Fibroblast of the aortic adventitia (primary cell): ENCODE measurements at regions not wholly inside any gene's neighbourhood (a gene's known extent, or its start where the extent isn't known, plus 50 kb on each side); places are given as distances from the start of the nearest gene placed in this dataset.

Experiments
- DNase-seq: peaks from one replicate; pipeline ENCODE4 v3.0.0-alpha.2; 2010; ENCODE audit warnings: low read depth
- H3K4me3 ChIP-seq: 2 replicates; pipeline ENCODE4 v1.5.1; 2011; ENCODE audit warnings: low read depth, mild to moderate bottlenecking, control low read depth, low read length, moderate library complexity
- TF ChIP-seq, protein P1 (sequence below): IDR thresholded peaks from 2 replicates; pipeline ENCODE4 v1.5.1; 2011; ENCODE audit warnings: mild to moderate bottlenecking, low read length, control low read depth, inconsistent platforms; ENCODE audit not compliant: insufficient read depth

DNA sequence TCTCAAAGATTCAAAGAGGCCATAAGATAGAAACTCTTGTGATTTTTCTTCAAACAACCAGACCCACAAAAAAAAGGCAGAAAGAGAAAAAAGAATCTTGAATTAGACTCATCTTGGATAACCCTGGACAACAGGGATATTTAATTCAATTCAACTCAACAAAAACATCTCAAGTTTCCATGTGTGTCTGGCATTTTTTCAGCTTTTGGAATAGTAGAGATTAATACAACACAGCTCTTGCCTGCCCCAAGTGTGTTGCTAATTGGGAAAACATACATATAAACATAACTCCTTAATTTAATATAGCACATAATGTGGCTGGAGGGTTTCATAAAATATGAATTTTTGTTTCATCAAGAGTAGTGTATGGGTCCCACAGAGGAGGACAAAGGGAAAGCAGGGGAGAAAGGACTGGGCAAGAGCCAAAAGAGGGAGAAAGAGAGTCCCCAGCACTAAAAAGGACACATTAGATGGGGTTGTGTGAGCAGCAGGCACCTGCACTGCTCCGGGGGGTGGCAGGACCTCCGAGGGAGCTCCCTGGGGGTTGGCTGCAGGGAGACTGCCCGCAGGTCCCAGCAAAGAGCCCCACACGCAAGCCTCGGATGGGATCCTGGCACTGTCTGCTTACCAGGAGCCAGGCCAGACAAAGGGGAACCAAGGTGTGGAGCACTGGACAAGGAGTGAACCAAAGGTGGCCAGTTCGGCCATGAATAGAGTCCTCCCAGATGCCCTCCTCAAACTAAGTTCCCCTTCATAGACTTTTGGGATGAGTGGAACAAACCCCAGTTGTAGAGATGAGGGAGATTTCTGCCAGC is 65.6 kb upstream of the TMEM72 start:
- DNase-seq = no peak
- TF ChIP-seq, protein P1, sequence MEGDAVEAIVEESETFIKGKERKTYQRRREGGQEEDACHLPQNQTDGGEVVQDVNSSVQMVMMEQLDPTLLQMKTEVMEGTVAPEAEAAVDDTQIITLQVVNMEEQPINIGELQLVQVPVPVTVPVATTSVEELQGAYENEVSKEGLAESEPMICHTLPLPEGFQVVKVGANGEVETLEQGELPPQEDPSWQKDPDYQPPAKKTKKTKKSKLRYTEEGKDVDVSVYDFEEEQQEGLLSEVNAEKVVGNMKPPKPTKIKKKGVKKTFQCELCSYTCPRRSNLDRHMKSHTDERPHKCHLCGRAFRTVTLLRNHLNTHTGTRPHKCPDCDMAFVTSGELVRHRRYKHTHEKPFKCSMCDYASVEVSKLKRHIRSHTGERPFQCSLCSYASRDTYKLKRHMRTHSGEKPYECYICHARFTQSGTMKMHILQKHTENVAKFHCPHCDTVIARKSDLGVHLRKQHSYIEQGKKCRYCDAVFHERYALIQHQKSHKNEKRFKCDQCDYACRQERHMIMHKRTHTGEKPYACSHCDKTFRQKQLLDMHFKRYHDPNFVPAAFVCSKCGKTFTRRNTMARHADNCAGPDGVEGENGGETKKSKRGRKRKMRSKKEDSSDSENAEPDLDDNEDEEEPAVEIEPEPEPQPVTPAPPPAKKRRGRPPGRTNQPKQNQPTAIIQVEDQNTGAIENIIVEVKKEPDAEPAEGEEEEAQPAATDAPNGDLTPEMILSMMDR = no peak

DNA sequence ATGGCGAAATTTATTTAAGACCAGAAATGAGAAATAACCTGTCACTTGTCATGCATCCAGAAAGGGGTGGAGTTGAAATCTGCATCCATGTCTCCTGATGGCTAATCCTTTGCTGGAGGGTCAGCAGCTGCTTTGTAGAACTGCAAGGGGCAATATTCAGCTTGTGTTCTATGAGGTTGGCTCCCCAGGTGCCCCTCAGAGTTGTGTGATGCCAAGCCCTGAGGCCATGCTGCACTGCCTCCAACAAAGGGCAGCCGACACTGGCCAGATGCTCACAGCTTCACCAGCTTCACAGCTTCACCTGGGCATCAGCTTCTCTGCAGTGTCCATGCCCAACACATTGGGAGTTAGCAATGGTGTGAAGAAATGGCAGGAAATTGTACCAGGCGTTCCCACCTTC is 64.0 kb upstream of the TMEM72 start:
- no peak for DNase-seq
- TF ChIP-seq, protein P1 = no peak
- no peak overlapping the region for H3K4me3 ChIP-seq

More for the DNA sequence above, 65.6 kb upstream of the TMEM72 start:
- no peak overlapping the region for H3K4me3 ChIP-seq

DNA sequence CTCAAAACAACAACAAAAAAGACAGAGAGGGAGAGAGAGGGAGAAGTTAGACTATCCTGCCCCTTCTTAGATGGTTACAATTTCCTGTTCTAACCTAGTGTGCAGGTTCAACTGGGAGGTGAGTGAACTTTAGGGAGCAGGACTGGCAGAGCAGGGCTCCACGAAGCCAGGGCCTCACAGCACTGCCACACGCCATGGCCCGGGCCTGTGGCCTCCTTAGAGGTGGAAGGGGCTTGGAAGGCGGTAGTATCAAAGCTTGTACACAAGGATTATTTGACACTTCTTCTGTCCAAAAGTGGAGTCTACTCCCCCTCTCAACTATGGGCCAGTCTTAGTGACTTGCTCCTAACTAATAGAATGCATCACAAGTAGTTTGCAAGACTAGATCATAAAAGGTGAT is 62.9 kb upstream of the TMEM72 start:
- TF ChIP-seq, protein P1 = no peak
- H3K4me3 ChIP-seq = no peak overlapping the region
- DNase-seq = no peak

DNA sequence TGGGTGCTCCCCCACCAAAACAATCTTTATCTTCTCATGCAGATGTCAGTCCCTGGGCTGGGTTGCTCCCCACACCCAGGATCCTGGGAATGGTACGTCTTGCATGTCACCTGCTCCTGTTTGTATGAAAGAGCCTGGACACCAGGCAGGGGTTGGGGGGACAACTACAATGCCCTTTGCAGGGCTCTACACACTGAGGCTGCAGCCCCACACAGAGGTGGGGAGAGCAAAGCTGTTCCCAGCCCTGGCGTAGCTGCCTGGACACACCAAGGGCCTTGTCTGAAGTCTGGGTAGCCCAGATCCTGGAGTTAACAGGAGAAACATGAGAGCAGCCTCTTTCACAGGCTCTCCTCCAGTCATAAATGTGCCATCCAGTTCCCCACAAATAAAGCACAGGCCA is 61.2 kb upstream of the TMEM72 start:
- TF ChIP-seq, protein P1 = no peak

DNA sequence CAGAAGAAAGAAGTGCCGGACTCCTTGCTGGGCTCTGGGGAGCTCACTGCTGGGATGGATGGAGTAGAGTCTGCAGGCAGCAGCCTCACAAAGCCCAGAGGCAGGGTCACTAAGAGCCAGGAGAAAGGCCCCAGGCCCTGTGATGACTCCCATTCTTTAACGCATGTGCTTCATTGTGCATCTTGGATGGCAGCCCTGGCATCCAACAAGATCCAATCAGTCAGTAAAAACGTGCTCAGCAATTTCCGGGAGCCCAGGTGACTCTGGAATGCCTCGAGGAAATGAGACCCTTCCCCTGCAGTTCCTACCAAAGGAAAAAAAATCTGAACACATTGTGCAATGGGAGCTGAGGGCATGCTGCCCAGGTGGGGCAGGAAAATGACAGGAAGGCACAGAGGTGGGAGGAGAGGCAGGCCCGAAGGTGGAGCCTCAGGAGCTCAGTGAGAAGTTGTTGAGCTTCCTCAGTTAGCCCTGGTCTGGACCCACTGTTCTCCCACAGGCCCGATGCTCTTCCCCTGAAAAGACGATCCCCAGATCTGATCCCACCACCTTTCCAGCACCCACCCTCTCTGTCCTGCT is 60.7 kb upstream of the TMEM72 start:
- no peak overlapping the region for H3K4me3 ChIP-seq
- TF ChIP-seq, protein P1 = no peak
- DNase-seq = no peak

More for the DNA sequence above, 61.2 kb upstream of the TMEM72 start:
- DNase-seq = no peak
- H3K4me3 ChIP-seq = no peak overlapping the region

DNA sequence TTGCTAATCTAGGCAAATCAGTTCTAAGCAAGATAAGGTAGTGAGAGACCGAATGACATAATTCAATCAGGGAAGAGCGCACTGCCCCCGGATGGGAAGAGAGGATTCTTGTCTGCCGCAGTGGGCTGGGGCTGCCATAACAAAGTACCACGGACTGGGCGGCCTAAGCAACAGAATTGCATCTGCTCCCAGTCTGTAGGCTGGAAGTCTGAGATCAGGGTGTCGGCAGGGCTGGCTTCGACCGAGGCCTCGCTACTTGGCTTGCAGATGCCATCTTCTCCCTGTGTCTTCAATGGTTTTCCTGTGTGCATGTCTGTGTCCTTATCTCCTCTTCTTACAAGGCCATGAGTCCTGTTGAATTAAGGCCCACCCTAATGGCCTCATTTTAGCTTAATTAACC is 59.7 kb upstream of the TMEM72 start:
- no peak overlapping the region for H3K4me3 ChIP-seq
- TF ChIP-seq, protein P1 = no peak
- DNase-seq = no peak
